Heart left ventricle (tissue), 16 donors: ENCODE measurements at regions not wholly inside any gene's neighbourhood (a gene's known extent, or its start where the extent isn't known, plus 50 kb on each side); places are given as distances from the start of the nearest gene placed in this dataset.

ENCODE experiments used
- ATAC-seq, 4 donors: fragments of 200-7000 bp; cut with Tn5 transposase; one replicate each; pipeline ENCODE4 v1.9.1; 2020 to 2022; ENCODE audit warnings: moderate library complexity in 4 of 4, mild to moderate bottlenecking in 3 of 4, moderate number of reproducible peaks in 1 of 4
- DNase-seq, 5 donors: peaks; one replicate each; pipeline ENCODE4 v3.0.0-alpha.2; 2020
- H3K27ac ChIP-seq, 12 donors: fragments of 200-600 bp; sonication (generic) in 4 of 12; one replicate each; pipeline versions ENCODE4 v1.5.0 to v1.8.0; 2016 to 2022; ENCODE audit warnings: mild to moderate bottlenecking in 2 of 12
- H3K27me3 ChIP-seq, 9 donors: fragments of 200-600 bp; sonication (generic) in 2 of 9; one replicate each; pipeline versions ENCODE4 v1.5.1 to v1.8.0; 2016 to 2022; ENCODE audit warnings: mild to moderate bottlenecking in 3 of 9
- H3K36me3 ChIP-seq, 9 donors: fragments of 200-600 bp; sonication (generic) in 2 of 9; one replicate each; pipeline versions ENCODE4 v1.5.0 to v1.8.0; 2018 to 2022; ENCODE audit warnings: mild to moderate bottlenecking in 2 of 9
- H3K4me1 ChIP-seq, 12 donors: fragments of 200-600 bp; sonication (generic) in 4 of 12; one replicate each; pipeline versions ENCODE4 v1.5.0 to v1.8.0; 2016 to 2022; ENCODE audit warnings: mild to moderate bottlenecking in 3 of 12
- H3K4me3 ChIP-seq, 12 donors: fragments of 200-600 bp; sonication (generic) in 4 of 12; one replicate each; pipeline versions ENCODE4 v1.5.0 to v1.8.0; 2017 to 2022; ENCODE audit warnings: mild to moderate bottlenecking in 9 of 12, moderate library complexity in 4 of 12
- H3K9me3 ChIP-seq, 12 donors: fragments of 200-600 bp; sonication (generic) in 4 of 12; one replicate each; pipeline versions ENCODE4 v1.5.0 to v1.8.0; 2016 to 2022; ENCODE audit warnings: mild to moderate bottlenecking in 1 of 12
- CTCF ChIP-seq, 12 donors: fragments of 200-600 bp; sonication (generic) in 4 of 12; IDR thresholded peaks; one replicate each; pipeline versions ENCODE4 v1.5.0 to v1.8.0; 2018 to 2022; ENCODE audit warnings: antibody characterized with exemption in 12 of 12, mild to moderate bottlenecking in 5 of 12
- POLR2A ChIP-seq, 2 donors: fragments of 450-650 bp; IDR thresholded peaks; one replicate each; pipeline ENCODE4 v1.6.1; 2017; ENCODE audit warnings: antibody characterized with exemption in 2 of 2, mild to moderate bottlenecking in 2 of 2, moderate library complexity in 2 of 2
- WGBS, 4 donors: extraction: QIAGEN DNeasy Blood & Tissue Kit in 2 of 4; methylation state at CpG; one replicate each; pipeline versions ENCODE4 v1.1.5 to v1.1.7; 2013 to 2018; 5-methylcytosine and 5-hydroxymethylcytosine counted together
- intact Hi-C, 10 donors: fragments of 100-400 bp; cut with DNase I; formaldehyde crosslinking; loops; one replicate each; pipeline versions ENCODE4 v1.11.1 to v1.14.2; 2022
- donor health status: ischemic (EF 13 %, LVEDD 7.1; RV severe dilation, severe dysfunction).
- donor health status: healthy with polysubstance abuse.
- donor health status: DM: no; HTN: yes; CAD: no.
- donor health status: DM: no; HTN: no; CAD: no.
- donor health status: ischemic (EF 25% LVEDD 6.9; RV normal size, moderate dysfunction).
- donor health status: ischemic (EF 25% LVEDD 5.7; RV mildly dilated, moderate dysfunction).
- donor health status: healthy.
- donor health status: DM: yes; HTN: yes; CAD: no.
- donor health status: ischemic (EF 35%, LVEDD 5.7; RV mildly dilated, moderate dysfunction).
- donor health status: nonischemic (EF 11% LVEDD 7.7; RV severe dilation, severe dysfunction).
- donor health status: DM: yes; HTN: yes; CAD: no.
- donor health status: PGD.
- donor health status: ischemic (EF 29% LVEDD 5.4; RV normal size, mild dysfunction).
- donor health status: nonischemic (EF 23%, LVEDD 6.1; RV moderate dilation, normal function).

- no peaks in the 10 kb centered on the region for H3K27me3 ChIP-seq
- TF ChIP-seq CTCF (IDR thresholded peaks at IDR 0.05) (no peak), POLR2A (IDR thresholded peaks at IDR 0.05) (no peak)
- peaks cover 0 to 21% (median 6%) of the 10 kb centered on the region in 12 donors for H3K4me1 ChIP-seq
- no peak overlapping the region for H3K4me3 ChIP-seq
- ATAC-seq: no peak
- no peak overlapping the region for H3K27ac ChIP-seq
- peaks cover 0 to 6% (median 0%) of the 10 kb centered on the region in 12 donors for H3K9me3 ChIP-seq
- intact Hi-C loops: no loop called here
- H3K36me3 ChIP-seq: no peaks in the 10 kb centered on the region
- DNase-seq: no peak
Measured at GRCh38 chr5:171669571-171669970, 116.0 kb upstream of the SMIM23 start.

GRCh38 chr5:171672556-171672955, 113.1 kb upstream of the SMIM23 start:
- WGBS, 4 donors: 66 to 94% (median 81%) methylated on average over 6 of the region's 6 CpGs
- no peak for ATAC-seq
- Histone ChIP-seq H3K9me3 (peaks cover 0 to 6% (median 0%) of the 10 kb centered on the region in 12 donors), H3K4me1 (peaks cover 0 to 16% (median 5%) of the 10 kb centered on the region in 12 donors), H3K27me3 (no peaks in the 10 kb centered on the region), H3K27ac (no peak overlapping the region), H3K4me3 (no peak overlapping the region), H3K36me3 (no peaks in the 10 kb centered on the region)
- intact Hi-C loops: no loop called here
- TF ChIP-seq CTCF (IDR thresholded peaks at IDR 0.05) (no peak), POLR2A (IDR thresholded peaks at IDR 0.05) (no peak)
- no peak for DNase-seq

GRCh38 chr5:171673328-171673727, 112.3 kb upstream of the SMIM23 start:
- intact Hi-C loops: no loop called here
- Histone ChIP-seq H3K36me3 (no peaks in the 10 kb centered on the region), H3K27ac (no peak overlapping the region), H3K9me3 (peaks cover 0 to 6% (median 0%) of the 10 kb centered on the region in 12 donors), H3K4me1 (peaks cover 0 to 8% (median 0%) of the 10 kb centered on the region in 12 donors), H3K27me3 (no peaks in the 10 kb centered on the region), H3K4me3 (no peak overlapping the region)
- TF ChIP-seq CTCF (IDR thresholded peaks at IDR 0.05) (no peak), POLR2A (IDR thresholded peaks at IDR 0.05) (no peak)
- 62 to 80% (median 70%) methylated on average over 1 of the region's 1 CpG for WGBS, 4 donors
- ATAC-seq: no peak
- no peak for DNase-seq

- Histone ChIP-seq H3K4me1 (peaks cover 0 to 7% (median 0%) of the 10 kb centered on the region in 12 donors), H3K9me3 (peaks cover 0 to 6% (median 0%) of the 10 kb centered on the region in 12 donors), H3K36me3 (no peaks in the 10 kb centered on the region), H3K27ac (no peak overlapping the region), H3K4me3 (no peak overlapping the region), H3K27me3 (no peaks in the 10 kb centered on the region)
- ATAC-seq (no peak), DNase-seq (no peak)
- intact Hi-C loops: no loop called here
- TF ChIP-seq CTCF (IDR thresholded peaks at IDR 0.05) (no peak), POLR2A (IDR thresholded peaks at IDR 0.05) (no peak)
Measured at GRCh38 chr5:171673840-171674239, 111.8 kb upstream of the SMIM23 start.
